Dermis blood vessel endothelial cell (primary cell): ENCODE measurements at regions not wholly inside any gene's neighbourhood (a gene's known extent, or its start where the extent isn't known, plus 50 kb on each side); places are given as distances from the start of the nearest gene placed in this dataset.
A peak's percentile ranks its signal among the peaks of the same experiment; 100 is the strongest.

Source experiments
- DNase-seq: peaks from one replicate; pipeline ENCODE4 v3.0.0; 2010

- DNase-seq: peak; percentile 65
These were observed 131.9 kb downstream of the GLI2 start for GRCh38 chr2:120867290-120868241.

- no peak for DNase-seq
These were observed 132.7 kb downstream of the GLI2 start for GRCh38 chr2:120868366-120868765.

GRCh38 chr2:120869036-120869729, 133.5 kb downstream of the GLI2 start:
- DNase-seq: no peak

- DNase-seq: no peak
These were observed 134.2 kb downstream of the GLI2 start for GRCh38 chr2:120869730-120870466.

- no peak for DNase-seq
These were observed 134.8 kb downstream of the GLI2 start for GRCh38 chr2:120870467-120870788.

GRCh38 chr2:120871016-120871635, 135.5 kb downstream of the GLI2 start:
- DNase-seq: no peak

GRCh38 chr2:120871881-120872620, 136.4 kb downstream of the GLI2 start:
- DNase-seq: no peak

- no peak for DNase-seq
These were observed 138.6 kb downstream of the GLI2 start for GRCh38 chr2:120873958-120874887.

GRCh38 chr2:120874888-120875275, 139.2 kb downstream of the GLI2 start:
- no peak for DNase-seq

GRCh38 chr2:120875431-120875830, 139.8 kb downstream of the GLI2 start:
- DNase-seq: no peak

- DNase-seq: no peak
These were observed 141.0 kb downstream of the GLI2 start for GRCh38 chr2:120876526-120877280.

- no peak for DNase-seq
These were observed 141.7 kb downstream of the GLI2 start for GRCh38 chr2:120877409-120877808.

GRCh38 chr2:120878970-120879369, 143.3 kb downstream of the GLI2 start:
- no peak for DNase-seq

- DNase-seq: no peak
These were observed 144.0 kb downstream of the GLI2 start for GRCh38 chr2:120879431-120880295.

GRCh38 chr2:120880381-120880780, 144.7 kb downstream of the GLI2 start:
- DNase-seq: no peak

- DNase-seq: no peak
These were observed 146.5 kb downstream of the GLI2 start for GRCh38 chr2:120881981-120882788.

GRCh38 chr2:120883607-120884440, 148.2 kb downstream of the GLI2 start:
- no peak for DNase-seq
